Spinal cord (tissue), 9 donors: ENCODE measurements at regions not wholly inside any gene's neighbourhood (a gene's known extent, or its start where the extent isn't known, plus 50 kb on each side); places are given as distances from the start of the nearest gene placed in this dataset.

Source experiments
- DNase-seq, 6 donors: peaks; one replicate each; pipeline versions ENCODE4 v3.0.0 to v3.0.0-alpha.2; 2013 to 2015; ENCODE audit warnings: low spot score in 6 of 6, low read depth in 4 of 6
- H3K27ac ChIP-seq: one replicate; pipeline ENCODE4 v1.5.1; 2013; ENCODE audit warnings: low read depth, low read length, control low read depth
- H3K27me3 ChIP-seq: one replicate; pipeline ENCODE4 v1.6.1; 2013; ENCODE audit warnings: low read length; ENCODE audit not compliant: control insufficient read depth, insufficient read depth
- H3K36me3 ChIP-seq: one replicate; pipeline ENCODE4 v1.6.1; 2013; ENCODE audit warnings: low read length; ENCODE audit not compliant: control insufficient read depth, insufficient read depth
- H3K4me1 ChIP-seq: one replicate; pipeline ENCODE4 v1.6.1; 2013; ENCODE audit warnings: low read length; ENCODE audit not compliant: control insufficient read depth, insufficient read depth
- H3K4me3 ChIP-seq: one replicate; pipeline ENCODE4 v1.5.1; 2013; ENCODE audit warnings: low read depth, low read length, control low read depth
- H3K9me3 ChIP-seq: one replicate; pipeline ENCODE4 v1.6.1; 2013; ENCODE audit warnings: low read length; ENCODE audit not compliant: control insufficient read depth, insufficient read depth
- whole genome bisulfite sequencing: methylation state at CpG from one replicate; pipeline ENCODE4 v1.1.5; 2013; ENCODE audit warnings: missing lambda C conversion rate; ENCODE audit not compliant: insufficient coverage; 5-methylcytosine and 5-hydroxymethylcytosine counted together
- donor health status: healthy.

DNA sequence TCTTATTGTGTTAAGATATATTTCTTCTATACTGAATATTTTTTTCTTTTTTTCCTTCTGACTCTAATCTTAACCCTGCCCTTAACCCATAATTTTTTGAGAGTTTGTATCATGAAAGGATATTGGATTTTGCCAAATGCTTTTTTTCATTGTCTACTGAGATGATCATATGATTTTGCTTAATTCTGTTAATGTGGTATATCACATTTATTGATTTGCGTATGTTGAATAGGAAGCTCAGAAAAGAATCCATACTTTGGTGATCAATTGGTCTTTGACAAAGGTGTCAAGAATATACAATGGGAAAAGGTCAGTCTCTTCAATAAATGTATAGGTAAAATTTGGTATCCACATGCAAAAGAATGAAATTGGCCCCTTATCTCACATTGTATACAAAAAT is 588.8 kb upstream of the ADGRB3 start:
- Histone ChIP-seq H3K9me3 (no peaks in the 10 kb centered on the region), H3K36me3 (no peaks in the 10 kb centered on the region), H3K27me3 (no peaks in the 10 kb centered on the region), H3K27ac (no peak overlapping the region), H3K4me3 (no peak overlapping the region), H3K4me1 (no peaks in the 10 kb centered on the region)
- no CpG with 5 or more reads among the region's 1 CpG for WGBS
- DNase-seq: no peak

DNA sequence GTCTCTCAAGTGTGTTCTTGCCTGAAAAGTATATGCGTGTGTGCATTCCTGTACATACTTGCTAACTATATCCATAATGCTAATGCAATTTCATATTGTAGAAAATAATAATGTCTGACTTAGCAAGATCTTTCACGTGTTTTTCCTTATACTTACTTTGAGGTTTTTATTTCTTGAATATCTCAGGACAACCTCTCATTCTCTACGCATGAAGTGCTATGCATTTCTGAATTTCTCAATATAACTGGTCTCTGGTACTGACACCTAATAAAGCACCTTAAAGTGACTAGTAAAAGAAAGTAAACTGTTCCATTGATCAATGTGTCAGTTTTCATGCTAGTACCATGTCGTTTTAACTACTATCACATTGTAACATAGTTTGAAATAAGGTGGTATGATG is 589.9 kb upstream of the ADGRB3 start:
- Histone ChIP-seq H3K4me3 (no peak overlapping the region), H3K27ac (no peak overlapping the region), H3K9me3 (no peaks in the 10 kb centered on the region), H3K27me3 (no peaks in the 10 kb centered on the region), H3K36me3 (no peaks in the 10 kb centered on the region), H3K4me1 (no peaks in the 10 kb centered on the region)
- DNase-seq: no peak
- WGBS: no CpG with 5 or more reads among the region's 4 CpGs

DNA sequence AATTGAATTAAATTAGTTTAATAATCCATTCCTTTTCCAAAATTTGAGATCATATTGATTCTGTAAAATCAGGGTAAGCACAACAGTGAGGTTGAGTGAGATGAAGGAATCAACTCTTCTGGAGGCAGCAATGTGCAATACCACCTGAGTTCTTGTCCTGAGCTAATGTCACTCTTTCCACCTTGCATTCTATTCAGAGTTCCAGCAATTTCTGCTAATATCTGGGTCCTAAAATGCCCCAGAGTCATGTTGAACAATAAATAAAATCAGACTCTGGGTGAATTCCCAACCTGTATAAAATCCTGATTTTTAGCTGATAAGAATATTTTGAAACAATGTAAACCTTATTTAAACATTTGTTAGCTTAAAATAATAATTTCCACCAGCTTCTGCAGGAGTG is 590.8 kb upstream of the ADGRB3 start:
- no peaks in the 10 kb centered on the region for H3K27me3 ChIP-seq
- no peak overlapping the region for H3K4me3 ChIP-seq

GRCh38 chr6:68043122-68043398 is 592.0 kb upstream of the ADGRB3 start:
- Histone ChIP-seq H3K4me3 (no peak overlapping the region), H3K27ac (no peak overlapping the region), H3K36me3 (no peaks in the 10 kb centered on the region), H3K9me3 (no peaks in the 10 kb centered on the region), H3K27me3 (no peaks in the 10 kb centered on the region), H3K4me1 (no peaks in the 10 kb centered on the region)
- DNase-seq: no peak

More for the DNA sequence above, 590.8 kb upstream of the ADGRB3 start:
- Histone ChIP-seq H3K36me3 (no peaks in the 10 kb centered on the region), H3K4me1 (no peaks in the 10 kb centered on the region), H3K9me3 (no peaks in the 10 kb centered on the region), H3K27ac (no peak overlapping the region)
- no peak for DNase-seq

GRCh38 chr6:68042339-68043121 is 592.6 kb upstream of the ADGRB3 start:
- no peaks in the 10 kb centered on the region for H3K9me3 ChIP-seq
- no peak overlapping the region for H3K4me3 ChIP-seq
- WGBS: no CpG with 5 or more reads among the region's 4 CpGs
- H3K27me3 ChIP-seq: no peaks in the 10 kb centered on the region
- H3K4me1 ChIP-seq: no peaks in the 10 kb centered on the region
- DNase-seq: no peak
- no peaks in the 10 kb centered on the region for H3K36me3 ChIP-seq
- H3K27ac ChIP-seq: no peak overlapping the region

DNA sequence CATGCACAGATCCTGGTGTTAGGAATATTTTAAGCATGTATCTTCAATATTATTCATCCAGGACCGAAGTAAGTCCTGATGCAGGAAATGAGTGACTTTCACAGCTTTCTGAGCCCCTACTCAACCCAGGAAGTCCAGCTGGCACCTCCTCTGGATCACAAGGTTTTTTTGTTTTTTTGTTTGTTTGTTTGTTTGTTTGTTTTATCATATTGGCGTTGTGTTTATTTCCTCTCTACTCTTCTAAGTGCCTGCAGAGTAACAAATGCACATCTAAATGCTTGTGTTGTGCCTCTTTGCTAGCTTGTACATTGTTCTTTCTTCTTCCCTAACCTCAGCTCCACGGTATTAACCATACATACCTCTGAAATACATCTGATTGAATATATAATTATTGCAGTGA is 594.3 kb upstream of the ADGRB3 start:
- Histone ChIP-seq H3K27me3 (no peaks in the 10 kb centered on the region), H3K9me3 (no peaks in the 10 kb centered on the region), H3K27ac (peak overlapping the region; percentile 36), H3K36me3 (no peaks in the 10 kb centered on the region), H3K4me1 (no peaks in the 10 kb centered on the region), H3K4me3 (peak overlapping the region; percentile 35)
- no CpG with 5 or more reads among the region's 3 CpGs for WGBS
- DNase-seq: no peak

- Histone ChIP-seq H3K27ac (peak overlapping the region; percentile 36), H3K4me1 (no peaks in the 10 kb centered on the region), H3K4me3 (peak overlapping the region; percentile 35), H3K9me3 (no peaks in the 10 kb centered on the region), H3K36me3 (no peaks in the 10 kb centered on the region), H3K27me3 (no peaks in the 10 kb centered on the region)
- DNase-seq: peak in 3 of 6 donors; percentile 9 to 50 (median 23)
- WGBS: 34% methylated on average over 10 of the region's 13 CpGs
These were observed 594.7 kb upstream of the ADGRB3 start for GRCh38 chr6:68040312-68040778.

DNA sequence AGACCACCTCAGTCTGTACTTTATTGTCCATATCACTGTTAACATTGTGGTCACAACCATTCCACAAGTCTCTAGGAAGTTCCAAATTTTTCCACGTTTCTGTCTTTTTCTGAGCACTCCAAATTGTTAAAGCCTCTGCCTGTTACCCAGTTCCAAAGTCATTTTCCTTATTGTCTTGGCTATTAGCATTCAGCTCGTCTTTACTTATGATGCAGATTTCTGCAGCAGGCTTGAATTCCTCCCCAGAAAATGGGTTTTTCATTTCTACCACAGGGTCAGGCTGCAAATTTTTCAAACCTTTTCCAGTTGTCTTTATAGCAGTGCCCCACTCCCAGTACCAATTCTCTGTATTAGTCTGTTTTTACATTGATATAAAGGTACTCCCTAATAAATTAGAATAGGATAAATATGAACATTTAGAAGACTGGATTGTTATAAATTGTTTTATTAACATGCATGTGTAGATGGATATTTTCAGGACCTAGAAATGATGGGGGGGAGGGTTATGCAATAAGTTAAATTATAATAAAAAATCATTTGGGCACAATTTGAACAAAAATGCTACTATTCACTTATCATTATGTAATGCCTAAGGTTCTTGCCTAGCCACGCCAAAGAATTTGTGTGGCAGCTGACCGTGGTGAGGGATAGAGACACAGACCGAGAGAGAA is 595.3 kb upstream of the ADGRB3 start:
- peak overlapping the region; percentile 36 for H3K27ac ChIP-seq
- peak overlapping the region; percentile 35 for H3K4me3 ChIP-seq
- WGBS: 25% methylated on average over 4 of the region's 5 CpGs

GRCh38 chr6:68038815-68039408 is 596.2 kb upstream of the ADGRB3 start:
- H3K36me3 ChIP-seq: no peaks in the 10 kb centered on the region
- no peak for DNase-seq
- no peak overlapping the region for H3K4me3 ChIP-seq
- H3K27ac ChIP-seq: no peak overlapping the region
- 69% methylated on average over 4 of the region's 4 CpGs for WGBS
- H3K4me1 ChIP-seq: no peaks in the 10 kb centered on the region
- no peaks in the 10 kb centered on the region for H3K27me3 ChIP-seq
- no peaks in the 10 kb centered on the region for H3K9me3 ChIP-seq

More for the DNA sequence above, 595.3 kb upstream of the ADGRB3 start:
- no peak for DNase-seq
- H3K9me3 ChIP-seq: no peaks in the 10 kb centered on the region
- H3K27me3 ChIP-seq: no peaks in the 10 kb centered on the region
- no peaks in the 10 kb centered on the region for H3K4me1 ChIP-seq
- H3K36me3 ChIP-seq: no peaks in the 10 kb centered on the region

DNA sequence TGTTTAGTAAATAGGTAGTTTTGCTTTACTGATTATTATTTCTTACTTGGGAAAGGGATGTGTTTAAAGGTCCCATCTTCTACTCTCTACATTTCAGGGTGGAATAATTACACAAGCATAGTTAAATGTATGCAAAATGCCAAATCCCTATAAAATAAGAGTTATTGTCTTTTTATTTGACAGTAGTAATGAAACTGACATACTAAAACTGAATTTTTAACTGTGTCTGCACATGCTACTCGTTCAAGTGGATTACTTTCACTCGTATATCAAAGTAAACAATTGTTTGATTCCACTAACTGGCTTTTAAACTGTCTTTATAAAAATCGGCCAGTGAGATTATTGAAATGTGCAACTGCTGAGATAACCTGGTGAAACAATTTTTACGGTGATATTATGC is 602.9 kb upstream of the ADGRB3 start:
- Histone ChIP-seq H3K27ac (no peak overlapping the region), H3K36me3 (no peaks in the 10 kb centered on the region), H3K4me1 (no peaks in the 10 kb centered on the region), H3K4me3 (no peak overlapping the region), H3K9me3 (no peaks in the 10 kb centered on the region), H3K27me3 (no peaks in the 10 kb centered on the region)
- no peak for DNase-seq
- WGBS: no CpG with 5 or more reads among the region's 4 CpGs
